IPS-20b (cell line): ENCODE measurements at regions not wholly inside any gene's neighbourhood (a gene's known extent, or its start where the extent isn't known, plus 50 kb on each side); places are given as distances from the start of the nearest gene placed in this dataset.

ENCODE experiments used
- H3K27ac ChIP-seq: one replicate; pipeline ENCODE4 v1.5.1; 2013; ENCODE audit warnings: low read length
- H3K27me3 ChIP-seq: 2 replicates; pipeline ENCODE4 v1.6.1; 2013; ENCODE audit warnings: mild to moderate bottlenecking, low read length, inconsistent platforms; ENCODE audit not compliant: insufficient read depth
- H3K36me3 ChIP-seq: 2 replicates; pipeline ENCODE4 v1.6.1; 2013; ENCODE audit warnings: low read depth, mild to moderate bottlenecking, inconsistent platforms, low read length, moderate library complexity; ENCODE audit not compliant: insufficient read depth
- H3K4me1 ChIP-seq: 2 replicates; pipeline ENCODE4 v1.6.1; 2013; ENCODE audit warnings: mild to moderate bottlenecking, control low read depth, inconsistent platforms, low read length, moderate library complexity; ENCODE audit not compliant: insufficient read depth
- H3K4me3 ChIP-seq: 2 replicates; pipeline ENCODE4 v1.5.1; 2013; ENCODE audit warnings: mild to moderate bottlenecking, low read length, inconsistent platforms
- H3K9ac ChIP-seq: 2 replicates; pipeline ENCODE4 v1.6.1; 2013; ENCODE audit warnings: low read depth, mild to moderate bottlenecking, inconsistent platforms, low read length, moderate library complexity
- H3K9me3 ChIP-seq: 2 replicates; pipeline ENCODE4 v1.6.1; 2013; ENCODE audit warnings: mild to moderate bottlenecking, low read depth, low read length, inconsistent platforms; ENCODE audit not compliant: insufficient read depth

- Histone ChIP-seq H3K9me3 (no peaks in the 10 kb centered on the region), H3K27ac (no peak overlapping the region), H3K4me3 (no peak overlapping the region), H3K36me3 (no peaks in the 10 kb centered on the region), H3K4me1 (no peaks in the 10 kb centered on the region), H3K9ac (no peak overlapping the region), H3K27me3 (no peaks in the 10 kb centered on the region)
These were observed 170.4 kb downstream of the BCOR start for GRCh38 chrX:39927380-39927779.

GRCh38 chrX:39928704-39929378, 168.9 kb downstream of the BCOR start:
- Histone ChIP-seq H3K4me1 (no peaks in the 10 kb centered on the region), H3K36me3 (no peaks in the 10 kb centered on the region), H3K9ac (no peak overlapping the region), H3K9me3 (no peaks in the 10 kb centered on the region), H3K27me3 (no peaks in the 10 kb centered on the region), H3K27ac (no peak overlapping the region), H3K4me3 (no peak overlapping the region)

- Histone ChIP-seq H3K4me1 (no peaks in the 10 kb centered on the region), H3K9ac (no peak overlapping the region), H3K36me3 (no peaks in the 10 kb centered on the region), H3K4me3 (no peak overlapping the region), H3K27ac (no peak overlapping the region), H3K9me3 (no peaks in the 10 kb centered on the region), H3K27me3 (no peaks in the 10 kb centered on the region)
These were observed 168.3 kb downstream of the BCOR start for GRCh38 chrX:39929379-39930025.

DNA sequence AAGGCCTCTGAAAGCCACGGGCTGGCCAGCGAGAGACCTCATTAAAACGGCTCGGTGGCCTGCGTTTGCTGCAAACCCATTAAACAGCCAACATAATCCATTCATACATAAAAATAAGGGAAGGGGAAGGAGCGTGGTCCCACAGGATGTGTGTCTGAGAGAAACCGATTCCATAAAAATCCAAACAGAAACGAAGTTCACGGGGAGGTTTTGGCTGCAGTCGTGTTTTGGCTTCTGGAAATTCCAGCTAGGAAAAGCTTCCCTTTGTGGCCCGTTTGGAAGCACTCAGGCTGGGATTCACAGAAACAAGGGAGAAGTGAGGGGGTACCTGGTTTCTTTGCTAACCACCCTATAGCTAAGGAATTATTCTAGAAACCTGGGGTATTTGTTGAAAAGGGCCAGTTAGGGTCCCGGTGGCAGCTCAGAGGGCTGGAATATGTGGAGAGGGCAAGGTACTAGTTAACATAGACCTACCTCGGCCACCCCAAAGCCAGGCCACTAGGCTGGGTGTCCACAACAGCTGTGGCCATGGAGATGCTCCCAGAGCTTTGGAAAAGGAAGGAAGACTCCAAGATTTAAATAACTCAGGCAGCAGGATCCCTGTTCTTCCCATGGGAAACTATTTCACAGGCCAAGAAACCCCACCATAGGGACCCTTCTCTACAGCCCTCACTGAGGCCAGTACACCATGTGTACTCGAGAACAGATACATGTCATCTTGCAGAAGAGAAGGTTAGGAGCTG, 166.8 kb downstream of the BCOR start:
- H3K9ac ChIP-seq, result no peak overlapping the region
- H3K27me3 ChIP-seq, result no peaks in the 10 kb centered on the region
- no peaks in the 10 kb centered on the region for H3K4me1 ChIP-seq

GRCh38 chrX:39931529-39932282, 166.1 kb downstream of the BCOR start:
- Histone ChIP-seq H3K27me3 (no peaks in the 10 kb centered on the region), H3K27ac (no peak overlapping the region), H3K9ac (no peak overlapping the region), H3K9me3 (no peaks in the 10 kb centered on the region), H3K4me1 (no peaks in the 10 kb centered on the region), H3K4me3 (no peak overlapping the region), H3K36me3 (no peaks in the 10 kb centered on the region)

More for the DNA sequence above, 166.8 kb downstream of the BCOR start:
- Histone ChIP-seq H3K4me3 (no peak overlapping the region), H3K36me3 (no peaks in the 10 kb centered on the region), H3K27ac (no peak overlapping the region), H3K9me3 (no peaks in the 10 kb centered on the region)

DNA sequence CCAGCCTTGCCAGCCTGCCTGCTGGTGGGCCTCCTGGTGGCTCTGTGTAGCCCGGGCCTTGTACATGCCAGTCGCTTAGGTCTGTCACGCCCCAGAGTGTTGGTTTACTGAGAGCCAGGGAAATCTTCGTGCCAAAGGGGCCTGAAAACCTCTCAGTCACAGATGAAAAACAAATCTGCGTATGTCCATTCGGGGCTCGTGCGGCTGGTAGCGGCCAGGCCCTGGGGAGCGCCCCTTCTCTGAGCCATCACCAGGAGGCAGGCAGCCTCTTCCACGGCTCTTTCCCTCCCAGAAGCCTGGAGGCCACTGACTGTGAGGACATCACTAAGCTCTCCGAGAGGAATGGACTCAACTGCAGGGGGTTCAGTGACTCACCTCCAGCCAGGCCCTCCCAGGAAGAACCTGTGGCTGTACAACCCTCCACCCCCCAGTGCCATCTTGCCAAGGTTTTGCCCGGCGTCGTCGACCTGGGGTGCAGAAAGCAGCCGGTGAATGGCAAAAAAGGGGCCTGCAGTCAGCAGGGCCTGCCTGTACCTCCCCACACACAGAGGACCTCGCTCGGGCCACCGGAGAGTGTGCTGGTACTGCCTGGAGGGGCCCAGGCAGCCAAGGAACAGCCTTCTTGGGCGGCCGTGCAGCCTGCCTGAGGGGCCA, 162.2 kb downstream of the BCOR start:
- H3K9me3 ChIP-seq, result no peaks in the 10 kb centered on the region
- H3K36me3 ChIP-seq, result no peaks in the 10 kb centered on the region
- no peak overlapping the region for H3K27ac ChIP-seq
- no peaks in the 10 kb centered on the region for H3K27me3 ChIP-seq
- no peak overlapping the region for H3K9ac ChIP-seq
- H3K4me1 ChIP-seq, result no peaks in the 10 kb centered on the region
- H3K4me3 ChIP-seq, result no peak overlapping the region

DNA sequence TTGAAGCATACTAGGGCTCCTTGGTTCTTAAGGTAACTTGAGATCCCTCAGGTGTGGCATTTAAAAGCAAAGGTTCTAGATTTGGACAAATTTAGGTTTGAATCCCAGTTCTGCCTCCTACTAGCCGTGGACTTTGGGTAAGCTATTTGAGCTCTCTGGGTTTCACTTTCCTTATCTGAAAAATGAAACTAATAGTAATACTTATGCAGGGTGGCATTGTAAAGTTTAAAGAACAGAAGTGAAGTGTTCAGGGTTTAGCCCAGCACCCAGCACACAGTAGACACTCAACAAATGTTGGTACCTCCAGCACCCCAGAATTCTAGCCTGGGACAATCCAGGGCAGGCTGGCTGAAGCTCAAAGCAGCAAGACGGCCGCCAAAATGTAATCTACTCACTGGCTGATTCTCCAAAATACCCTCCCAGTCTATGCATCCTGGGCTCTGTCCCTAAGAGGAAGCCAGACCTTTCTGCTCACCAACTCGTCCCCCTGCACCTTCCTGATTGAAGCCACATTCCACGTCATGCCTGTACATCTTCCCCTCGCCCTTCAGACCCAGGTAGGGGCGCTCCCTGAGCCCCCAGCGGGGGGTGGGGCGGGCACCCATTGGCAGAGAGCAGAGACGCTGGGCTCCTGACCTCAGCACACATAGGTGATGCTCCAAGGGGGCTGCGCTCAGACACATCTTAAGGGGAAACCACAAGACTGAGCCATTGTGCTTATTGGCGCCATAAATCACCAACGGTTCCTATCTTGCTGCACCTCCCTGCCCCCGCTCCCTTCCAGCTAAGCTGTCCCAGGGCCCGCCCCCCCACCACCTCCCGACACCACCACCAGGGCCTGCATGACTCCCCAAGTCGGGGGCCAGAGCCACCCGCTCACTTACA, 160.6 kb downstream of the BCOR start:
- H3K27ac ChIP-seq, result no peak overlapping the region
- H3K27me3 ChIP-seq, result no peaks in the 10 kb centered on the region
- H3K9me3 ChIP-seq, result no peaks in the 10 kb centered on the region
- H3K4me1 ChIP-seq, result no peaks in the 10 kb centered on the region
- H3K9ac ChIP-seq, result no peak overlapping the region
- H3K36me3 ChIP-seq, result no peaks in the 10 kb centered on the region
- H3K4me3 ChIP-seq, result no peak overlapping the region

- H3K9me3 ChIP-seq, result no peaks in the 10 kb centered on the region
These were observed 159.3 kb downstream of the BCOR start for GRCh38 chrX:39938466-39938865.

GRCh38 chrX:39939678-39940077, 158.1 kb downstream of the BCOR start:
- Histone ChIP-seq H3K27me3 (no peaks in the 10 kb centered on the region), H3K27ac (no peak overlapping the region), H3K9me3 (no peaks in the 10 kb centered on the region), H3K4me1 (no peaks in the 10 kb centered on the region), H3K4me3 (no peak overlapping the region), H3K36me3 (no peaks in the 10 kb centered on the region), H3K9ac (no peak overlapping the region)

More at GRCh38 chrX:39938466-39938865, 159.3 kb downstream of the BCOR start:
- no peaks in the 10 kb centered on the region for H3K4me1 ChIP-seq
- H3K27me3 ChIP-seq, result no peaks in the 10 kb centered on the region
- H3K27ac ChIP-seq, result no peak overlapping the region
- no peak overlapping the region for H3K4me3 ChIP-seq
- no peaks in the 10 kb centered on the region for H3K36me3 ChIP-seq
- H3K9ac ChIP-seq, result no peak overlapping the region

- Histone ChIP-seq H3K4me3 (no peak overlapping the region), H3K4me1 (no peaks in the 10 kb centered on the region), H3K27ac (no peak overlapping the region), H3K9me3 (no peaks in the 10 kb centered on the region), H3K9ac (no peak overlapping the region), H3K36me3 (no peaks in the 10 kb centered on the region), H3K27me3 (no peaks in the 10 kb centered on the region)
These were observed 156.3 kb downstream of the BCOR start for GRCh38 chrX:39941332-39941920.
